Liver (tissue), 8 donors: ENCODE measurements at regions not wholly inside any gene's neighbourhood (a gene's known extent, or its start where the extent isn't known, plus 50 kb on each side); places are given as distances from the start of the nearest gene placed in this dataset.

Experiments used
- DNase-seq: peaks from one replicate; pipeline ENCODE4 v3.0.0-alpha.2; 2017; ENCODE audit warnings: low spot score
- H3K27ac ChIP-seq, 2 donors: one replicate each; pipeline ENCODE4 v1.7.0; 2013; ENCODE audit warnings: inconsistent platforms in 2 of 2, low read length in 2 of 2, control low read depth in 1 of 2, low read depth in 1 of 2, mild to moderate bottlenecking in 1 of 2
- H3K27me3 ChIP-seq, 4 donors: one replicate each; pipeline versions ENCODE4 v1.6.1 to v1.7.0; 2013; ENCODE audit warnings: low read length in 3 of 4, inconsistent platforms in 1 of 4, mild to moderate bottlenecking in 1 of 4, moderate library complexity in 1 of 4; ENCODE audit not compliant: control insufficient read depth in 4 of 4, insufficient read depth in 4 of 4
- H3K36me3 ChIP-seq, 4 donors: one replicate each; pipeline versions ENCODE4 v1.6.1 to v1.7.0; 2013; ENCODE audit warnings: low read length in 3 of 4, mild to moderate bottlenecking in 3 of 4, low read depth in 1 of 4, moderate library complexity in 1 of 4; ENCODE audit not compliant: control insufficient read depth in 4 of 4, insufficient read depth in 3 of 4
- H3K4me1 ChIP-seq, 4 donors: one replicate each; pipeline versions ENCODE4 v1.6.1 to v1.7.0; 2013; ENCODE audit warnings: low read length in 3 of 4, mild to moderate bottlenecking in 3 of 4, moderate library complexity in 1 of 4; ENCODE audit not compliant: control insufficient read depth in 4 of 4, insufficient read depth in 4 of 4
- H3K4me3 ChIP-seq, 3 donors: one replicate each; pipeline versions ENCODE4 v1.6.1 to v1.7.0; 2013; ENCODE audit warnings: low read length in 3 of 3, control low read depth in 1 of 3, low read depth in 1 of 3, mild to moderate bottlenecking in 1 of 3
- H3K9ac ChIP-seq, 2 donors: one replicate each; pipeline ENCODE4 v1.7.0; 2013; ENCODE audit warnings: low read length in 2 of 2, mild to moderate bottlenecking in 2 of 2, moderate library complexity in 2 of 2, control low read depth in 1 of 2, low read depth in 1 of 2
- H3K9me3 ChIP-seq, 4 donors: one replicate each; pipeline versions ENCODE4 v1.6.1 to v1.7.0; 2013; ENCODE audit warnings: low read length in 3 of 4; ENCODE audit not compliant: control insufficient read depth in 4 of 4
- ATF3 ChIP-seq: IDR thresholded peaks from 2 replicates; pipeline ENCODE4 v1.6.1; 2016; ENCODE audit warnings: antibody characterized with exemption
- CTCF ChIP-seq: fragments of 150-350 bp; IDR thresholded peaks from 2 replicates; pipeline ENCODE4 v1.5.1; 2017; ENCODE audit warnings: improper control_type of control experiment, low read depth, low read length; ENCODE audit not compliant: missing input control
- EGR1 ChIP-seq, 2 donors: IDR thresholded peaks; 2 replicates each; pipeline ENCODE4 v1.6.1; 2016 to 2018; ENCODE audit warnings: antibody characterized with exemption in 2 of 2, low read depth in 2 of 2
- FOXA1 ChIP-seq: IDR thresholded peaks from 2 replicates; pipeline ENCODE4 v1.6.1; 2016; ENCODE audit warnings: antibody characterized with exemption
- FOXA2 ChIP-seq: IDR thresholded peaks from 2 replicates; pipeline ENCODE4 v1.6.1; 2016; ENCODE audit warnings: antibody characterized with exemption
- GABPA ChIP-seq, 2 donors: IDR thresholded peaks in 1 of 2; conservative IDR thresholded peaks in 1 of 2; 2 replicates each; pipeline ENCODE4 v1.6.1; 2016; ENCODE audit warnings: antibody characterized with exemption in 2 of 2, mild to moderate bottlenecking in 1 of 2, moderate library complexity in 1 of 2
- HNF4A ChIP-seq, 2 donors: conservative IDR thresholded peaks; 2 replicates each; pipeline ENCODE4 v1.6.1; 2016; ENCODE audit warnings: antibody characterized with exemption in 2 of 2, mild to moderate bottlenecking in 2 of 2
- HNF4G ChIP-seq: IDR thresholded peaks from 2 replicates; pipeline ENCODE4 v1.6.1; 2016; ENCODE audit warnings: antibody characterized with exemption
- JUND ChIP-seq, 2 donors: IDR thresholded peaks; 2 replicates each; pipeline ENCODE4 v1.6.1; 2016; ENCODE audit warnings: antibody characterized with exemption in 2 of 2
- MAX ChIP-seq: IDR thresholded peaks from 2 replicates; pipeline ENCODE4 v1.6.1; 2016; ENCODE audit warnings: antibody characterized with exemption
- NR2F2 ChIP-seq: IDR thresholded peaks from 2 replicates; pipeline ENCODE4 v1.6.1; 2016; ENCODE audit warnings: antibody characterized with exemption
- RAD21 ChIP-seq, 2 donors: IDR thresholded peaks; 2 replicates each; pipeline ENCODE4 v1.6.1; 2016; ENCODE audit warnings: antibody characterized with exemption in 2 of 2, mild to moderate bottlenecking in 2 of 2
- REST ChIP-seq: IDR thresholded peaks from 2 replicates; pipeline ENCODE4 v1.6.1; 2016; ENCODE audit warnings: antibody characterized with exemption, mild to moderate bottlenecking
- RXRA ChIP-seq, 2 donors: IDR thresholded peaks; 2 replicates each; pipeline ENCODE4 v1.6.1; 2017 to 2018; ENCODE audit warnings: antibody characterized with exemption in 2 of 2, mild to moderate bottlenecking in 1 of 2
- SP1 ChIP-seq: IDR thresholded peaks from 2 replicates; pipeline ENCODE4 v1.6.1; 2018; ENCODE audit warnings: antibody characterized with exemption, mild to moderate bottlenecking
- TAF1 ChIP-seq: conservative IDR thresholded peaks from 2 replicates; pipeline ENCODE4 v1.6.1; 2016; ENCODE audit warnings: antibody characterized with exemption, mild to moderate bottlenecking
- YY1 ChIP-seq: IDR thresholded peaks from 2 replicates; pipeline ENCODE4 v1.6.1; 2016; ENCODE audit warnings: antibody characterized with exemption, mild to moderate bottlenecking
- ZBTB33 ChIP-seq: IDR thresholded peaks from 2 replicates; pipeline ENCODE4 v1.6.1; 2016; ENCODE audit warnings: antibody characterized with exemption
- WGBS: extraction: QIAGEN DNeasy Blood & Tissue Kit; methylation state at CpG from one replicate; pipeline ENCODE4 v1.1.7; 2013; 5-methylcytosine and 5-hydroxymethylcytosine counted together
- donor health status: healthy.
- donor health status: healthy.
- donor health status: healthy.
- donor health status: healthy.
- donor health status: healthy.

- Histone ChIP-seq H3K27ac (no peak overlapping the region), H3K4me3 (no peak overlapping the region), H3K9me3 (no peaks in the 10 kb centered on the region), H3K27me3 (no peaks in the 10 kb centered on the region), H3K36me3 (no peaks in the 10 kb centered on the region), H3K4me1 (peaks cover 0 to 3% (median 0%) of the 10 kb centered on the region in 4 donors), H3K9ac (no peak overlapping the region)
- DNase-seq: no peak
- TF ChIP-seq GABPA (IDR thresholded peaks at IDR 0.05 in 1 of 2, conservative IDR thresholded peaks at IDR 0.05 in 1 of 2) (no peak), FOXA2 (no peak), REST (no peak), EGR1 (IDR thresholded peaks at IDR 0.05; ENCODE audit: low read depth in 2 of 2) (no peak), YY1 (no peak), RXRA (IDR thresholded peaks at IDR 0.05) (no peak), RAD21 (IDR thresholded peaks at IDR 0.05) (no peak), NR2F2 (no peak), HNF4G (no peak)
- WGBS: 75% methylated on average over 21 of the region's 21 CpGs
Observed at GRCh38 chr22:23389271-23390071, 190.6 kb downstream of the IGLL1 start.

GRCh38 chr22:23388517-23388890 lies 191.6 kb downstream of the IGLL1 start:
- 78% methylated on average over 8 of the region's 8 CpGs for WGBS
- TF ChIP-seq RXRA (IDR thresholded peaks at IDR 0.05): no peak
- TF ChIP-seq FOXA1: no peak
- TF ChIP-seq HNF4G: no peak
- no peak for TF ChIP-seq YY1
- no peak for TF ChIP-seq TAF1
- H3K27me3 ChIP-seq: no peaks in the 10 kb centered on the region
- H3K9ac ChIP-seq: no peak overlapping the region
- no peaks in the 10 kb centered on the region for H3K9me3 ChIP-seq
- H3K4me3 ChIP-seq: no peak overlapping the region
- peaks cover 0 to 3% (median 0%) of the 10 kb centered on the region in 4 donors for H3K4me1 ChIP-seq
- DNase-seq: no peak
- H3K36me3 ChIP-seq: no peaks in the 10 kb centered on the region
- no peak overlapping the region for H3K27ac ChIP-seq

GRCh38 chr22:23387827-23388516 lies 192.1 kb downstream of the IGLL1 start:
- no peak overlapping the region for H3K4me3 ChIP-seq
- H3K9ac ChIP-seq: no peak overlapping the region
- H3K27me3 ChIP-seq: no peaks in the 10 kb centered on the region
- H3K9me3 ChIP-seq: no peaks in the 10 kb centered on the region
- no peaks in the 10 kb centered on the region for H3K36me3 ChIP-seq
- DNase-seq: no peak
- 83% methylated on average over 31 of the region's 32 CpGs for WGBS
- peaks cover 0 to 3% (median 0%) of the 10 kb centered on the region in 4 donors for H3K4me1 ChIP-seq
- H3K27ac ChIP-seq: no peak overlapping the region
- TF ChIP-seq EGR1 (IDR thresholded peaks at IDR 0.05; ENCODE audit: low read depth in 2 of 2): no peak
- TF ChIP-seq HNF4G: no peak
- no peak for TF ChIP-seq FOXA2
- no peak for TF ChIP-seq YY1
- no peak for TF ChIP-seq NR2F2
- TF ChIP-seq JUND (IDR thresholded peaks at IDR 0.05): no peak
- no peak for TF ChIP-seq CTCF
- TF ChIP-seq MAX: no peak
- TF ChIP-seq SP1: no peak
- no peak for TF ChIP-seq TAF1
- no peak for TF ChIP-seq ZBTB33
- no peak for TF ChIP-seq HNF4A (conservative IDR thresholded peaks at IDR 0.05)
- no peak for TF ChIP-seq RXRA (IDR thresholded peaks at IDR 0.05)
- no peak for TF ChIP-seq ATF3
- TF ChIP-seq FOXA1: no peak
- no peak for TF ChIP-seq GABPA (IDR thresholded peaks at IDR 0.05 in 1 of 2, conservative IDR thresholded peaks at IDR 0.05 in 1 of 2)
- no peak for TF ChIP-seq RAD21 (IDR thresholded peaks at IDR 0.05)
